ENCODE measurements at regions not wholly inside any gene's neighbourhood (a gene's known extent, or its start where the extent isn't known, plus 50 kb on each side); places are given as distances from the start of the nearest gene placed in this dataset.

GRCh38 chr10:42969147-42969546, 107.7 kb upstream of the RET start:
- no peak for TF ChIP-seq CTCF (conservative IDR thresholded peaks at IDR 0.05)
- TF ChIP-seq ZFX (IDR thresholded peaks at IDR 0.05), result no peak
